Central memory CD8-positive, alpha-beta T cell (primary cell): ENCODE measurements at regions not wholly inside any gene's neighbourhood (a gene's known extent, or its start where the extent isn't known, plus 50 kb on each side); places are given as distances from the start of the nearest gene placed in this dataset.

Experiments used
- ATAC-seq: fragments of 150-1000 bp; cut with Tn5 transposase; replicated peaks from 2 replicates; pipeline ENCODE4 v1.10.0; 2022; ENCODE audit warnings: mild to moderate bottlenecking, moderate FRiP score, moderate number of reproducible peaks; ENCODE audit not compliant: poor library complexity, severe bottlenecking; ENCODE audit errors: extremely low read depth
- DNase-seq, 2 donors: peaks; one replicate each; pipeline ENCODE4 v3.0.0; 2021; ENCODE audit warnings: low spot score in 2 of 2
- H3K27ac Mint-ChIP-seq: one replicate; pipeline ENCODE4 v1.8.0; 2022; ENCODE audit warnings: low read depth, mild to moderate bottlenecking, moderate library complexity, mixed read lengths
- H3K27me3 Mint-ChIP-seq: one replicate; pipeline ENCODE4 v1.8.0; 2022; ENCODE audit warnings: mixed read lengths
- H3K36me3 Mint-ChIP-seq: one replicate; pipeline ENCODE4 v1.8.0; 2022; ENCODE audit warnings: mild to moderate bottlenecking, moderate library complexity, mixed read lengths; ENCODE audit not compliant: insufficient read depth
- H3K4me1 Mint-ChIP-seq: one replicate; pipeline ENCODE4 v1.8.0; 2022; ENCODE audit warnings: mixed read lengths
- H3K4me3 Mint-ChIP-seq: one replicate; pipeline ENCODE4 v1.8.0; 2022; ENCODE audit warnings: mild to moderate bottlenecking, moderate library complexity, mixed read lengths
- H3K9me3 Mint-ChIP-seq: one replicate; pipeline ENCODE4 v1.8.0; 2022; ENCODE audit warnings: mixed read lengths

GRCh38 chr7:21192657-21193056, 235.2 kb upstream of the SP4 start:
- Mint-ChIP-seq H3K36me3 (no peaks in the 10 kb centered on the region), H3K27ac (no peak overlapping the region), H3K4me3 (no peak overlapping the region), H3K9me3 (no peaks in the 10 kb centered on the region), H3K27me3 (peaks cover 17% of the 10 kb centered on the region), H3K4me1 (no peaks in the 10 kb centered on the region)
- ATAC-seq (no peak), DNase-seq (no peak)

GRCh38 chr7:21193895-21194294, 234.0 kb upstream of the SP4 start:
- Mint-ChIP-seq H3K27ac (no peak overlapping the region), H3K4me1 (no peaks in the 10 kb centered on the region), H3K9me3 (no peaks in the 10 kb centered on the region), H3K4me3 (no peak overlapping the region), H3K27me3 (peaks cover 14% of the 10 kb centered on the region), H3K36me3 (no peaks in the 10 kb centered on the region)
- no peak for ATAC-seq
- no peak for DNase-seq

GRCh38 chr7:21194936-21195335, 232.9 kb upstream of the SP4 start:
- Mint-ChIP-seq H3K27me3 (peaks cover 5% of the 10 kb centered on the region), H3K4me3 (no peak overlapping the region), H3K36me3 (no peaks in the 10 kb centered on the region), H3K4me1 (no peaks in the 10 kb centered on the region), H3K27ac (no peak overlapping the region), H3K9me3 (no peaks in the 10 kb centered on the region)
- no peak for DNase-seq
- no peak for ATAC-seq

- Mint-ChIP-seq H3K36me3 (no peaks in the 10 kb centered on the region), H3K27me3 (peaks cover 11% of the 10 kb centered on the region), H3K4me1 (no peaks in the 10 kb centered on the region), H3K9me3 (no peaks in the 10 kb centered on the region), H3K27ac (no peak overlapping the region), H3K4me3 (no peak overlapping the region)
- ATAC-seq (no peak), DNase-seq (no peak)
Observed at GRCh38 chr7:21198921-21199320, 229.0 kb upstream of the SP4 start.

- H3K4me3 Mint-ChIP-seq = no peak overlapping the region
- DNase-seq (no peak), ATAC-seq (no peak)
- H3K4me1 Mint-ChIP-seq = no peaks in the 10 kb centered on the region
- H3K27me3 Mint-ChIP-seq = peaks cover 11% of the 10 kb centered on the region
- H3K36me3 Mint-ChIP-seq = no peaks in the 10 kb centered on the region
- H3K27ac Mint-ChIP-seq = no peak overlapping the region
- H3K9me3 Mint-ChIP-seq = no peaks in the 10 kb centered on the region
Observed at GRCh38 chr7:21200503-21200902, 227.4 kb upstream of the SP4 start.

DNA sequence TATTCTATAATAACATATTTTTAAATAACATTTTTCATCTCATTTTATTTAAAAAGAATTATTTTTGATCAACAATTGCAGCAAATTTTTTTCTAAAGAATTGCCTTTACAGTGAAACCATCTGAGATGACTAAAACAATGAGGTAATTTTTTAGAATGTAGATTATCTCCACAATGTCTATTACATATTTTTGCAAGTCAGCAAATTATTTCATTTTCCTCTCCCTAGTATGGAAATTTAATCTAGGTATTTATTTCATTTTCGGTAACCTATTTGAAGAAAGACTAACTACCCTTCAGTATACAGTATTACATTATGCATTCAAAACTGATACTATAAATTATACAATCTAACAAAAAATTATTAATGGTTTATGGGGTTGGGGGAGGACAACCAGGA, 213.2 kb upstream of the SP4 start:
- peaks cover 41% of the 10 kb centered on the region for H3K27me3 Mint-ChIP-seq
- ATAC-seq (no peak), DNase-seq (no peak)
- no peak overlapping the region for H3K27ac Mint-ChIP-seq
- no peak overlapping the region for H3K4me3 Mint-ChIP-seq
- H3K36me3 Mint-ChIP-seq = no peaks in the 10 kb centered on the region
- H3K9me3 Mint-ChIP-seq = no peaks in the 10 kb centered on the region
- no peaks in the 10 kb centered on the region for H3K4me1 Mint-ChIP-seq

DNA sequence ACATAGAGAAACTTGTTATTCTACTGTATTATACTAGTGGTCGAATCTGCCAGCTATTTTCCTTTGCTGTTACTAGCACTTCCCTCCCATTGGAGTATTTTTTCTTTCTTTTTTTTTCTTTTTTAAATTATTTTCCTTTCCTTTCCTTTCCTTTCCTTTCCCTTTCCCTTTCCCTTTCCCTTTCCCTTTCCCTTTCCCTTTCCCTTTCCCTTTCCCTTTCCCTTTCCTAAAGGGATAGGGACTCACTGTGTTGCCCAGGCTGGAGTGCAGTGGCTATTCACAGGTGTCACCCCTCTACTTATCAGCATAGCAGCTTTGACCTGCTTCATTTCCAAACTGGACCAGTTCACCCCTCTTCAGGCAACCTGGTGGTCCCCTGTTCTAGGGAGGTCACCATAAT, 212.6 kb upstream of the SP4 start:
- H3K4me1 Mint-ChIP-seq = no peaks in the 10 kb centered on the region
- no peak overlapping the region for H3K4me3 Mint-ChIP-seq
- no peaks in the 10 kb centered on the region for H3K36me3 Mint-ChIP-seq
- ATAC-seq = no peak
- H3K27ac Mint-ChIP-seq = no peak overlapping the region
- H3K9me3 Mint-ChIP-seq = no peaks in the 10 kb centered on the region
- H3K27me3 Mint-ChIP-seq = peaks cover 35% of the 10 kb centered on the region
- no peak for DNase-seq

DNA sequence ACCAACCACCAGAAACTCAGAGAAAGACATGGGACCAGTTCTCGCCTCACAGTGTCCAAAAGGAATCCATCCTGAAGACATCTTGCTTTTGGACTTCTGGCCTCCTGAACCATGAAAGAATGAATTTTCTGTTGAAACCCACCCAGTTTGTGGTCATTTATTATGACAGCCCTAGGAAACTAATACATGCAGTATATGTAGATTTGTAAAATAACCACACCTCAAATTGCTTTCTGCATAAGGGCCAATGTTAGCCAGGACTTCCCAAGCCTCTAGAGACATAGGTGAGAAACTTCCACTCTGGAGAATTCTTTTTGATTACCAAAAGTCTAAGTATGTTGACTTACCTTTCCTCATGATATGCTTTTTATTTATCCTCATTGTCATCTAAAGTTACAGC, 210.5 kb upstream of the SP4 start:
- ATAC-seq (no peak), DNase-seq (no peak)
- Mint-ChIP-seq H3K4me3 (no peak overlapping the region), H3K27ac (no peak overlapping the region), H3K36me3 (no peaks in the 10 kb centered on the region), H3K4me1 (no peaks in the 10 kb centered on the region), H3K27me3 (peaks cover 27% of the 10 kb centered on the region), H3K9me3 (no peaks in the 10 kb centered on the region)

GRCh38 chr7:21218155-21218554, 209.7 kb upstream of the SP4 start:
- Mint-ChIP-seq H3K4me1 (peaks cover 2% of the 10 kb centered on the region), H3K36me3 (no peaks in the 10 kb centered on the region), H3K4me3 (no peak overlapping the region), H3K27ac (no peak overlapping the region), H3K27me3 (peaks cover 32% of the 10 kb centered on the region), H3K9me3 (no peaks in the 10 kb centered on the region)
- no peak for DNase-seq
- no peak for ATAC-seq

DNA sequence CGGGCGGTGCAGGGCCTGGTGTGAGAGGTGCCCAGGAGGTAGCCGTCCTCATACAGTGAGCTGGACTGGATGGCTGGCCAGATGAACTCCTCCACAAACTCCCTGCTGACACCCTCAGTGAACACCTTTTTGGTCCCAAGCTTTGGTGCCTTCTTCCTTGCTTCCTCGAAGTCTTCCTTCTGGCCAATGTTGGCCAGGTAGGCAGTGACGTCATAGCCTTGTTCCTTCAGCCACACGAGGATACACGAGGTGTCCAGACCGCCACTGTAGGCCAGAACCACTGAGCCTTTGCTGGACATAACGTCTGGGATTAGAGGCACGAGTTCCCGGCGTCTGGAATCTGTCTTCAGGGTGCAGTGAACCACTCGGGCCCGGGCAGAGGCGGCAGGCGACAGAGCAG, 206.8 kb upstream of the SP4 start:
- H3K27ac Mint-ChIP-seq = no peak overlapping the region
- DNase-seq (no peak), ATAC-seq (no peak)
- no peaks in the 10 kb centered on the region for H3K9me3 Mint-ChIP-seq
- H3K4me1 Mint-ChIP-seq = peaks cover 8% of the 10 kb centered on the region
- H3K27me3 Mint-ChIP-seq = peaks cover 34% of the 10 kb centered on the region
- no peaks in the 10 kb centered on the region for H3K36me3 Mint-ChIP-seq
- H3K4me3 Mint-ChIP-seq = no peak overlapping the region

DNA sequence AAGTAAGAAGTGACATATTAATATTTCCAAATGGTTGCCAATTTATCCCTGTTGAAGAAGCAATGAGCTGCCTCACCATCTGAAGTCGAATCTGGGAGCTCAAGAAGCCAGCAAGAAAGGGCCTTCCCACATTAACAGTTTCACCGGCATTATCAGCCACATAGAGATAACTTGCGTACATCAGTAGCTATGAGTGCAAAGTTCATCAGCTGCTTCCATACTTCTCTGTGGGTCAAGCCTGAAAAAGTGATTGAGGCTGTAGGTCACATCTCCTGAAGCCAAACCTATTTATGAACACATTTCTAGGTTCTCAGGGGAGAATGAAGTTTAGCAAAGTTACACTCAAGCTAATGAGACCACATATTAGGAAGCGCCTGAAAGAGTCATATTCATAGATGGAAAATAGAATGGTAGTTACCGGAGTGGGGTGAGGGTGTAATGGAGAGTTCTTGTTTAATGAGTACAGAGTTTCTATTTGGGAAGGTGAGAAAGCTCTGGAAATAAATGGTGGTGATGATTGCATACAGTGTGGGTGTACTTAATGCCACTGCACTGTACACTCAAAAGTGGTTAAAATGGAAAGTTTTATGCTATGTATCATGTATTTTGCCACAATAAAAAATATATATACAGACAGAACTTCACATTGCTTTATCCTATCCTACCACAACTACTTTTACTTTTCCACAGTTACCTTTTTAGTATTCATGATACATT, 189.3 kb upstream of the SP4 start:
- H3K36me3 Mint-ChIP-seq = no peaks in the 10 kb centered on the region
- no peak for DNase-seq
- no peak overlapping the region for H3K27ac Mint-ChIP-seq
- peaks cover 80% of the 10 kb centered on the region for H3K27me3 Mint-ChIP-seq
- no peaks in the 10 kb centered on the region for H3K4me1 Mint-ChIP-seq
- no peaks in the 10 kb centered on the region for H3K9me3 Mint-ChIP-seq
- no peak for ATAC-seq
- H3K4me3 Mint-ChIP-seq = no peak overlapping the region

GRCh38 chr7:21243265-21243664, 184.6 kb upstream of the SP4 start:
- no peaks in the 10 kb centered on the region for H3K36me3 Mint-ChIP-seq
- no peaks in the 10 kb centered on the region for H3K9me3 Mint-ChIP-seq
- H3K4me3 Mint-ChIP-seq = no peak overlapping the region
- no peak for DNase-seq
- no peak for ATAC-seq
- no peaks in the 10 kb centered on the region for H3K4me1 Mint-ChIP-seq
- no peak overlapping the region for H3K27ac Mint-ChIP-seq
- peaks cover 64% of the 10 kb centered on the region for H3K27me3 Mint-ChIP-seq

DNA sequence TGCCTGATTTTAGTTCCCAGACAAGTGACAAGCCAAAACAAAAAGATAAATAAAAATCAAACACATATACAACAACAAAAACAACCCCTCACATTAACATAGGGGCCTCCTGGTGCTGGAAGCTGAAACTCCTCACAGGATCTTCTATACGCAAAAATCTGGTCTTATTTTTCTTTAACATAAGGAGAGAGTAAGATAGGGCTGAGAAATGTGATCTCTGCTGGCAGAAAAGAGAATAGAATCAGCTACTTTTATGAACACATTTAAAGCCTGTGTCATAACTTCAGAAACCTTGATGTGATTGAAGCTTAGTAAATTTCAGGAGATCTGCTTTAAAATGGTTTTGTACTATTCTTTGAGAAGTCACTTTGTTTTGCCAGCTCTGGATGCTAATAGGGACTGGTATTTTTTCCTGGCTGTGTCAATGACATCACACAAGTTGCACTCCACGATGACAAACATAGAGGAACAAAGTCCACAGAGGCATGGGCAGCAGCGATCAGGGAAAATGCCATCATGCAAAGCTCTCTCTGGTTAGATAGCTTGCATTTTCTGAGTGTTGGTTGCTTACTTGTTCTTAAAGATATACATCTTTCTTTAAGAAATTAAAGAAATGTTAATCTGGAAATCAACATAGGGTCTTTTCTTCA, 176.6 kb upstream of the SP4 start:
- no peak overlapping the region for H3K27ac Mint-ChIP-seq
- H3K4me1 Mint-ChIP-seq = no peaks in the 10 kb centered on the region
- H3K27me3 Mint-ChIP-seq = peaks cover 81% of the 10 kb centered on the region
- H3K4me3 Mint-ChIP-seq = no peak overlapping the region
- ATAC-seq (no peak), DNase-seq (no peak)
- H3K9me3 Mint-ChIP-seq = no peaks in the 10 kb centered on the region
- no peaks in the 10 kb centered on the region for H3K36me3 Mint-ChIP-seq
